SH-SY5Y (cell line): ENCODE measurements at regions not wholly inside any gene's neighbourhood (a gene's known extent, or its start where the extent isn't known, plus 50 kb on each side); places are given as distances from the start of the nearest gene placed in this dataset.

ENCODE experiments used
- GATA2 ChIP-seq: IDR thresholded peaks from 2 replicates; pipeline ENCODE4 v1.6.1; 2011; ENCODE audit warnings: mild to moderate bottlenecking, low read depth, low read length
- GATA3 ChIP-seq: IDR thresholded peaks from 2 replicates; pipeline ENCODE4 v1.6.1; 2011; ENCODE audit warnings: low read depth, mild to moderate bottlenecking, low read length, moderate library complexity

- TF ChIP-seq GATA2 (no peak), GATA3 (no peak)
These were observed 296.7 kb downstream of the HINT1 start for GRCh38 chr5:130868186-130868840.

GRCh38 chr5:130845049-130845765 lies 319.8 kb downstream of the HINT1 start:
- no peak for TF ChIP-seq GATA3
- TF ChIP-seq GATA2, result no peak

GRCh38 chr5:130836729-130837649 lies 328.1 kb downstream of the HINT1 start:
- TF ChIP-seq GATA3 (no peak), GATA2 (no peak)

GRCh38 chr5:130815246-130815645 lies 349.8 kb downstream of the HINT1 start:
- TF ChIP-seq GATA3, result no peak
- TF ChIP-seq GATA2, result no peak

- TF ChIP-seq GATA3, result no peak
These were observed 356.4 kb downstream of the HINT1 start for GRCh38 chr5:130808691-130809090.

GRCh38 chr5:130805648-130806047 lies 359.4 kb downstream of the HINT1 start:
- TF ChIP-seq GATA3, result no peak
- TF ChIP-seq GATA2, result no peak

GRCh38 chr5:130805036-130805435 lies 360.0 kb downstream of the HINT1 start:
- TF ChIP-seq GATA3, result no peak
- no peak for TF ChIP-seq GATA2

GRCh38 chr5:130801963-130802362 lies 363.1 kb downstream of the HINT1 start:
- TF ChIP-seq GATA3, result no peak
- no peak for TF ChIP-seq GATA2

GRCh38 chr5:130799015-130799414 lies 366.0 kb downstream of the HINT1 start:
- TF ChIP-seq GATA2 (no peak), GATA3 (no peak)

GRCh38 chr5:130797303-130797702 lies 367.8 kb downstream of the HINT1 start:
- TF ChIP-seq GATA3, result no peak
- TF ChIP-seq GATA2, result no peak

- TF ChIP-seq GATA3 (no peak), GATA2 (no peak)
These were observed 368.2 kb downstream of the HINT1 start for GRCh38 chr5:130796902-130797301.

- no peak for TF ChIP-seq GATA2
- TF ChIP-seq GATA3, result no peak
These were observed 369.0 kb downstream of the HINT1 start for GRCh38 chr5:130796032-130796431.

- TF ChIP-seq GATA3 (no peak), GATA2 (no peak)
These were observed 370.0 kb downstream of the HINT1 start for GRCh38 chr5:130795037-130795436.

- no peak for TF ChIP-seq GATA2
- TF ChIP-seq GATA3, result no peak
These were observed 387.3 kb downstream of the HINT1 start for GRCh38 chr5:130777794-130778193.

GRCh38 chr5:130773813-130774212 lies 391.2 kb downstream of the HINT1 start:
- TF ChIP-seq GATA2, result no peak
- TF ChIP-seq GATA3, result no peak
